ENCODE measurements at regions not wholly inside any gene's neighbourhood (a gene's known extent, or its start where the extent isn't known, plus 50 kb on each side); places are given as distances from the start of the nearest gene placed in this dataset.

DNA sequence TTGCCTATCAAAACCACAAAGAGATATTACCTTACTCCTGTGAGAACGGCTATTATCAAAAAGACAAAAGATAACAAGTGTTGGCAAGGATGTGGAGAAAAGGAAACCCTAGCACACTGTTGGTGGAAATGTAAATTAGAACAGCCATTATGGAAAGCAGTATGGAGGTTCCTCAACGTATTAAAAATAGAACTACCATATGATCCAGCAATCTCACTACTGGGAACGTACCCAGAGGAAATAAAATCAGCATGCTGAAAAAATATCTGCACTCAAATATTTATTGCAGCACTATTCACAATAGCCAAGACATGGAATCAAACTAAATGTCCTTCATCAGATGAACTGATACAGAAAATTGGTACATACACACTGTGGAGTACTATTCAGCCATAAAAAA is 149.4 kb upstream of the MLN start:
- H3K4me3 ChIP-seq (ENCODE audit: low read depth, low read length) = no peak overlapping the region
- DNase-seq (ENCODE audit: low read depth) = no peak

DNA sequence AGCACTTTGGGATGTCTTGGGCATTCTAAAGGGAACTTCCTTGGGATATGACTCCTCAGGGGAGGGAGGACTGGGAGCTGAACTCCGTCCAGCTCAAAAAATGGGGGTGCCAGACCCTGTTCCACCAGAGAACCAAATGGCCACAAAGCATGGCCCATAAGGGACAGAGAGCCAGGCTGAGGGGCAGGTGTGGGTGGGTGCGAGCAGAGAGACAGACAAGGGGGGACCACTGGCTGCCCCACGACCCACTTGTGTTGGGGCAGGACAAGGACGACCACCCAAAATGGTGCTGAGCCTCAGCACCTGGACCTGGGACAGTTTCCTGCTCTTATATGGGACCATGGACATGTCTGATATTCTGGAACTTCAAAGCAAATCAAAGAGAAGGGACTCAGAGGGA is 148.2 kb upstream of the MLN start:
- DNase-seq (ENCODE audit: low read depth) = no peak
- H3K4me3 ChIP-seq (ENCODE audit: low read depth, low read length) = no peak overlapping the region

DNA sequence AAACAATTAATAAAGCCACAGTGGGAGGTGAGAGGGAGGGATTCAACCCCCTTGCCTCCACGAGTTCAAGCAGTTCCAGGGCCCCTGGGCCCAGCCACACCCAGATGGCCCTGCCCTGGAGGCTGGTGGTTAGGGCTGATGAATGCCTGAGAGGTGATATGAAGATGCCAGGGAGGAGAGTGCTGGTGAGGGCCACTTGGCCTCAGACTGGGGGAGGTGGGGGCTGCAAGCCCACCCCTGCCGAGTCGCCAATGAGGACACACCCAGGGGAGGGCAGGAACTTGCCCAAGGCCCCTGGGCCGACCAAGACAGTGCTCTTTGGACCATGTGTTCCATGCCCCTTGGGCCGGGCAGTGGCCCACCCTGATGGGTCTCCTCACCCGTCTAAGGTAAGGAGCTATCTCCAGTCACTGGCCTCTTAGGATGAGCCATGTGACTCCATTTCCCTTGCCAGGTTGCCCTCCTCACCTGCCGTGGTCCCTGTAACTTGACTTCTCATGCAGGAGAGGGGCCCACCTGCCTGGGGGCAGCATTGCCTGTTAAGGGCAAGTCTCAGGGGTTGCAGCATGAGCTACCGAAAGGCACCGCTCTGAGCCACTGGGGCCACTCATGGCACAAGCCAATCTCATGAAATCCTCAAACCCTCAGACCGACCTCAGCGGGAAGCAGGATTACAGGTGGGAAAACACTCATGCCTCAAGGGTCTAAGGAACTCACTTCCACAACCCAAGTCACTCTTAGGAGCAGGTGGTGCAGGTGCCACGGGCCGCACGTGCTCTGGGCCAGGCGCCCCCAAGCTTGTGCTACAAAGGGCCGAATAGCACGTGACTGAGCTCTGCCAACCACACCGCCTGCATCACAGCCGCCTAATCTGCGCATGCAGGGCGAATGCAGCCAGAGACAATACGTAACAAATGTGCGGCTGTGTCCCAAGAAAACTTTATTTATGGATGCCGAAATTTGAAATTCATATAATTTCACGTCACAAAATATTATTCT is 147.4 kb upstream of the MLN start:
- H3K4me3 ChIP-seq (ENCODE audit: low read depth, low read length) = no peak overlapping the region
- no peak for DNase-seq (ENCODE audit: low read depth)

DNA sequence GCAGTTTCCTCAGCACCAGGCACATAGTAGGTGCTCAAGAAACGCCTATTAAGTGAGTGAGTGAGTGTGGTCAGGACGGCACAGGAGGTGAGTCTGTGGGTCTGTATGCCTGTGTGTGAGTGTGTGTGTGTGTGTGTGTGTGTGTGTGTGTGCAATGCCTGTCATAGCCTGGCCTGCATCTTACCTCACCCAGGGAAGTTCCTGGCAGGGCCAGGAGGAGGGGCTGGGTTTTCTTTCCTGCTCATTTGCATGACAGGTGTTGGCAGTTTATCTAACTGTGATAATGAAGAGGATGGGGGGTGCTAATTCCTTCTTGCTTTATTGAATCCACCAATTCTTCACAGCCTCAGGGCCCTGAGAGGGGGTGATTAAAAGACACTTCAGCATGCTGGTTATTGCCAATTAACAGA is 146.7 kb upstream of the MLN start:
- H3K4me3 ChIP-seq (ENCODE audit: low read depth, low read length) = no peak overlapping the region
- DNase-seq (ENCODE audit: low read depth) = no peak

DNA sequence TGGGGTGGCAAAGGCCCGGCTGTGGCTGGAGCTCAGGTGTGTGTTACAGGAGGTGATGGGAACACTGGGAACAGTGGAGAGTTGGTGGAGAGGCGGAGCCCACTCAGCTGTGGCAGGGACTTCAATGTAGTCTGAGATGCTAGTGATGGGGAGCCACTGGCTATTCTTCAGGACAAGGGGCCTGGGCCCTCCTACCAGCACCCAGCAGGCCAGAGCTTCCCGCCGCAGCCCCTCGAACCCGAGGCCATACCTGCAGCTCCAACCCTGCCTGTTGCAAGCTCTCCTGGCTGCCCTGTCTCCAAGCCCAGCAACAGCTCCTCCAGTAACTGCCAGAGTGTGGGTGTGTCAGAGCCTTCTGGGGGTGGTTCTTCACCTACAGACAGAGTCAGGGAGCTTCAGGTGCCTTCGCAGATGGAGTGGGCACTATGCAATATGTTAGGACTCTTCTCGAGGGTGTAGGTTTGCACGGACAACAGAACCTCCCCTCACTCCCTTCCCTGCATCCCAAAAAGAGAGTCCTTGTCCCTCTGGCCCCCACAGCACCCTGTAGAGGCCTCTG is 146.2 kb upstream of the MLN start:
- no peak for DNase-seq (ENCODE audit: low read depth)
- no peak overlapping the region for H3K4me3 ChIP-seq (ENCODE audit: low read depth, low read length)

DNA sequence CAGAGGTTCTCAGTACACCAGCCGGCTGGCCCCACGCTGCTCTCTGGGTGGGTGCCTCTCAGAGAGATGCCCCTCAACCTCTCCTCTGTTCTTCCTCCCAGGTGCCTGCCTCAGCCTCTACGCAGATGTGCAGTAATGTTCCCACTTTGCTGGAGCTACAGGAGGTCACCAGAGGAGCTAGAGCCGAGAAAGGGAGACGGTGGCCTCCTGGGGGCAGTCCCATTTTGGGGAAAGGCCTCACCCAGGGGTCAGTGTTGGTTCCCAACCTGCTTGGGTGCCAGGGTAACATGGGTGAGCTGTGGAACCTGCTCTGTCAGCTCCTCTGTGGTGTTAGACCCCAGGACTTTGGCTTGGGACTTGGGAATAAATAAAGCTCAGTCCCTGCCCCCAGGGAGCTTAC is 145.3 kb upstream of the MLN start:
- H3K4me3 ChIP-seq (ENCODE audit: low read depth, low read length) = no peak overlapping the region
- no peak for DNase-seq (ENCODE audit: low read depth)

DNA sequence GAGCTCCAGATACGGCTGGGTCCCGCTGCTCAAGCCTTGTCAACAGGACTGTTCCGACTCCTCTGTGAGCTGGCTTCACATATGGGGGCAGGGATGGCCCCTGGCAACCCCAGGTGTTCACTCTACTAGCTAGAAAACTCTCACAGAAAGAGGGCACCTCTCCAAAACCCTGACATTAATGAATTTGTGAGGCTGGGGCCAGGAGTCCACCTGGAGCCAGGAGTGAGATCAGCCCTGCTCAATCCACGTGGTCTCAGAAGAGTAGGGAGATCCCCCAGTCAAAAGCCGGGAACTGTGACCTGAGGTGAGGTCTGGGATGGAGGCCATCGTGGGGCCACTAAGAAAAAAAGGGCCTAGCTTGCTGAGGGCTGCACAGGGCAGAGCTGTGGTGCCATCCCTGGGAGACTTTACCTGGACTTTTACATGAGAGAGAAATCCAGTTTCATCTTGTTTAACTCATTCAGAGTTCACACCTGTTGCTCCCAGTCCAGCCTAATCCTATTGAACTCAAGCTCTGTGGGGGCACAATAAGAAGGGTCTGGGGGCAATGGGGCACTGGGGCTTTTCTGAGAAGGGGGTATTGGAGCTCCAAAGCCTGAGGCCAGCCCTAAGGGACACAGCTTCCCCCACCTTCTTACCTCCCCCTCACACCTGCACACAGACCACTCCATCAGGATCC is 144.3 kb upstream of the MLN start:
- no peak for DNase-seq (ENCODE audit: low read depth)
- no peak overlapping the region for H3K4me3 ChIP-seq (ENCODE audit: low read depth, low read length)

DNA sequence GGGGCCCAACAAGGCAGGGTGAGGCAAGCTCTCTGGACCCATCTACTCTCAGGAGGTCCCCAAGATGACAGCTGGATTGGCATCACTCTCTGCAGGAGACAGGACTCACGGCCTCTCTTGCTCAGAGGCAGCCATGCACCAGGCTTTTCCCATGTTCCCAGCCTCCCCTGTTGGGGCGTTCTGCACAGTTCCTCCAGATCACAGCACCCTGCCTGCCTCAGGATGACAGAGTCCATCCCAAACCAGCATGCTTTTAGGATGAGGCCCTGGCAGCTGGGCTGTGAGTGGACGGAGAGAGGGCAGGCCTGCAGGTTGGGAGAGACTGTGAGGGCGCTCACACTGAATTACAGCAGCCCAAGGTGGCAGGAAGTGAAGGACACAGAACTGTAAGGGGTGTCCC is 143.2 kb upstream of the MLN start:
- H3K4me3 ChIP-seq (ENCODE audit: low read depth, low read length) = no peak overlapping the region
- no peak for DNase-seq (ENCODE audit: low read depth)

DNA sequence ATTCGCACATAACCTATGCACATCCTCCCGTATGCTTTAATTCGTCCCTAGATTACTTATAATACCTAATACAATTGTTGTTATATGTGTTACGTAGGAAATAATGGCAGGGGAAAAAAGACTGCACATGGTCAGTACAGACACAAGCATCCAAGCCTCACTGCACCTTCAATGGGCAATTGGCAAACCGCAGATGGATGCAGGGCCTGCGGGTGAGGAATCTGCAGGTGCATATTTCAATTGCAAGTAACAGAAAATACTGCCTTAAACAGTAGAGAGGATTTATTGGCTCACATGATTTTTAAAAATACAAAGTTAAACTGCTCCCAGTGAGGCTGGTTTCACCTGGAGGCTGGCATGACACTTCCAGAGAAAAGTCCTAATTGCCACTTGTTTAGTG is 142.1 kb upstream of the MLN start:
- no peak overlapping the region for H3K4me3 ChIP-seq (ENCODE audit: low read depth, low read length)

DNA sequence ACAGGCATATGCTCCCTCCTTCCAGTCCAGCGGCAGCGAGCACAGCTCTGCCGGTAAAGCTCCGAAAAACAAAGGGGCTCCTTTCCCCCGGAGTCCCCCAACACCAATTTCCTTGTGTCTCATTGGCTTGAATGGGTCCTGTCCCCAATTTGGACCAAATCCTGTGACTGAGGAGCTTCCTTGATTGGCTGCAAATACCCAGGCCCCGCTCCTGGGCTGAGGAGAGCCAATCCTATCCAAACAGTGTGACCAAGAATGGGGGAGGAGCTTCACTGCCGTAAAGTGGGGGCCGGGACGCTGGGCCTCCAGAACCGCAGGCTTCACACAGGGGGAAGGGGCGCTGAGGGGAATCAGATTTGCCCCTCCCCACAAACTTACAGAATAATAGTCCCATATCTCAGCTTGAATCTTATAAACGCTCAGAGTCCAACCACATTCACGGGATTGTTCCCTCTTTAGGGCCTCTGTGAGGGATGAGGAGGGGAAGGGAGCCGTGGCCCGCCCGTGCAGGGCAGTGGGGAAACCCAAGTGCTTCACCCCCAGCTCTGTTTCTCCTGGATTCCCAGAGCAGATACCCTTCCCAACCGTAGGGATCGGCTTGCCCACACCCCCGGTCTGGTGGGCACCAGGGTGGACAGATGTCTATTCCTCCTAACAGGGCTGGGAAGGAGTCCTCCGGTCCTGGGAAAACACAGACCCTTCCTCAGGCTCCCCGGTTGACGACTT is 141.0 kb upstream of the MLN start:
- H3K4me3 ChIP-seq (ENCODE audit: low read depth, low read length) = no peak overlapping the region
- no peak for DNase-seq (ENCODE audit: low read depth)

More for the DNA sequence above, 142.1 kb upstream of the MLN start:
- no peak for DNase-seq (ENCODE audit: low read depth)

DNA sequence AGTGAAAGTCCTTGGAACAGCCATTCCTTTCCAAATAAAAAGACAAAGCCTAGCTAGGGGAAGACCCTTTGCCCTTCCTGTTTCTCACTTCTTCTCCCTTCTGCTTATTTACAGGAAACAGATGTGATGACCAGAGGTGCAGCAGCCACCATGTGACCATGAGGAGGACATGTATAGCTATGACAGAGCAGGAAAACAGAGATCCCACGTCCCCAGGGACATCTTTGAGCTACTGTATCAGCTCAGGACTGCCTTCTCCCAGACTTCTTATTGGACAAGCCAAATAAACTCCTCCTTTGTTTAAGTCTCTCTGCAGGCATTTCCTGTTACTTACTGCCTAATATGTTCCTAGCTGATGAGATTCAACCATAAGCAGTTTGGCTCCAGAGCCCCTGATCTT is 133.1 kb upstream of the MLN start:
- DNase-seq (ENCODE audit: low read depth) = no peak
- no peak overlapping the region for H3K4me3 ChIP-seq (ENCODE audit: low read depth, low read length)

DNA sequence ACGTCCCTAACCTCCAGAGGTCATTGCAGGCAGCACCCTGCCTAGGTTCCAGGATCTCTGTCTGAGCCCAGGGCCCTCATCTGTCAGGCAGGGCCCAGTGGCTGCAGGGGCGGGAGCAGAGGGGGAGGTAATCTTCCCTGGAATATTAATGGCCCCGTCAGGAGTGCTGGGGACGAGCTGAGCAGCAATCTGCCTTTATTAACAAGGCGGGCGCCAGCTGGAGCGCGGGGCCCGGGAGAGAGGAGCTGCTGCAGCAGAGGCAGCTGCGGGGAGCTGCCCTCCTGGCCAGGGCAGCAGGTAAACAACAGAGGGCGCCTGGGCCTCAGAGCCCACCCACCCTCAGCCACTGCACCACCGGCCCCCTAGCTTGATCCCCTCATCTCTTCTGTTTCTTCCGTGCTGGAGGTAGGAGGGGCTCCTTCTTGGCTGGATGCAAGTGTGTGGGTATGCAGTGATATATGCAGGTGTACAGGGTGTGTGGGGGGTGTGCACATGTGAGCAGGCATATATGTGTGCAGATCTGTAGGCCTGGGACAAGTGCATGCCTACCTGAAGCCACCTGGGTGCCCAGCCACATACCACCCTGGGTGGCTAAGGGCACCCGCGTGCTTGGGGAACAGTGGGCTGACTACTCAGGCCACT is 131.8 kb upstream of the MLN start:
- no peak for DNase-seq (ENCODE audit: low read depth)
- H3K4me3 ChIP-seq (ENCODE audit: low read depth, low read length) = no peak overlapping the region

DNA sequence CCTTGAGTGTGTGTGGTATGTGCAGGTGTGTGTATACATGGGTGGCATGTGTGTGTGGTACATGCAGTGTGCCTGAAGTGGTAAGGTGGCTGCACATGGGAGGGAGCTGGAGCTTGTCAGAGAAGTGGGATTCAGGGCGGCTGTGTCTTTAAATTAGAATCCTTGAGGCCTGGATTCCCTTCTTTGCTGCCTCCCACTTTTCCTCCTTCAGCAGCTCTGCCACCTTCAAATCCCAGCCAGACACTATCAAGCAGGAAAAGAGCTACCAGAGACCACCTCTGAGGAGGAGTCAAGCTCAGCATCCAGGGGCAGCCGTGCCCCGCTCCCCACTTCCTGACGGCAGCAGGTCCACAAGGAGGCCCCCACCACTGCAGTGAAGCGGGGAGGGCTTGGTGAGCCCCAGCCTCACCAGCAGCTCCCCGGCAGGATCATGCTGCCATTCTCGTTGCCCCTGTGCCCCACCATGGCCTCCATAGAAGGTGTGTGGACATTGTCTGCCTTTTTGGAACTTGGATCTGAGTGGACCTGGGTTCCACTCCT is 131.0 kb upstream of the MLN start:
- no peak for DNase-seq (ENCODE audit: low read depth)
- no peak overlapping the region for H3K4me3 ChIP-seq (ENCODE audit: low read depth, low read length)

DNA sequence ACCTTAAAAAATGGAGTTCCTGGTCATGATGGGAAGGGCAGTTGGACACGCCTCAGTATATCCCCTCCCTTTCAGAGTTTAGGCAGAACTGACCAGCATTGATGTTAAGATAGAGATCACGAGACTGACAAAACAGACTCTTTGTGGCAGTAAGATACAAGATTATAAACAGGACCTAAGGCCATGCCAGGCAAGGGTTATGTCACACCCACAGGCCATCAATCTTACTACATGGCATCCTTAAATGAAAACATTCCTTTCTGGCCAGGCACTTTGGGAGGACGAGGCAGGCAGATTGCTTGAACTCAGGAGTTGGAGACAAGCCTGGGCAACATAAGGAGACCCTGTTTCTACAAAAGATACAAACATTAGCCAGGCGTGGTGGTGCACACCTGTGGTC is 129.3 kb upstream of the MLN start:
- DNase-seq (ENCODE audit: low read depth) = no peak
- H3K4me3 ChIP-seq (ENCODE audit: low read depth, low read length) = no peak overlapping the region

DNA sequence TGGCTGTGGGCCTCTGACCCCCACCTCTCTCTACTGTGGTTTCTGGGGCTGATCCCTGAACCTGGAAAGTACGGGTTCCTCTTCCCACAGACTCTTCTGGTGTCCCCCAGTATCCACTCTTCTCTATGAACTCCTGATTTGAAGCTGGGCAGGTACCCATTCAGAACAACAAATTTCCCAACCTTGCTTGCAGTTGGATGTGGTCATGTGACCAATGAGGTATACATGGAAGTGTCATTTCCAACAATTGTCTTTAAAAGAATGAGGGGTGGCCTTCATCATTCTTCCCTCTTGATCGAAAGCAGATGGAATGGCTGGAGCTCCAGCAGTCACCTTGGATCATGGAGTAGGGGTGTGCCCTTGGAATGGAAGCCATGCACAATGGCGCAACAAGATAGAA is 128.0 kb upstream of the MLN start:
- H3K4me3 ChIP-seq (ENCODE audit: low read depth, low read length) = no peak overlapping the region
- no peak for DNase-seq (ENCODE audit: low read depth)

DNA sequence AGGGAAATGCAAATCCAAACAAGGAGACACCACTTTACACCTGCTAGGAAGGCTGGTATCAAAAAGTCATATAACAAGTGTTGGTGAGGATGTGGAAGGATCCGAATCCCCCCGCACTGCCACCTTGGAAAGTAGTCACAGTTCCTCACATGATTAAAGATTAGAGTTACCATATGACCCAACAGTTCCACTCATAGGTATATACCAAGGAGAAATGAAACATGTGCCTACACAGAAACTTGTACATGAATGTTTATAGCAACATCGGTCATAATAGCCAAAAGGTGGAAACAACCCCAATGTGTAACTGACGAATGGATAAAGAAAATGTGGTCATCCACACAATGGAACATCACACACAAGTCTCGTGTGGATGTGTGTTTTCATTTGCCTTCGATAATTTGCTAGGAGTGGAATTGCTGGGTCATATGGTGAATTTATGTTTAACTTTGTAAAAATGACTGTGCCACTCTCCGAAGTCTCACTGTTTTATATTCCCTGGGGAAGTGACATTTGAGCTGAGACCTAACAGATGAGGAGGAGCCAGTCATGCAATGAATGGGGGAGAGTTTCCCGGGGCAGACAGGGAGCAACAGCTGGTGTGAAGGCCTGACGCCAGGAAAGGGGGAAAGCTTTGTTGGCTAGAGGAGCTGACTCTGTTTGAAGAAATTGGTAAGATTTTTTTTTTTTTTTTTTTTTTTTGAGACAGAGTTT is 125.9 kb upstream of the MLN start:
- no peak overlapping the region for H3K4me3 ChIP-seq (ENCODE audit: low read depth, low read length)
- no peak for DNase-seq (ENCODE audit: low read depth)

DNA sequence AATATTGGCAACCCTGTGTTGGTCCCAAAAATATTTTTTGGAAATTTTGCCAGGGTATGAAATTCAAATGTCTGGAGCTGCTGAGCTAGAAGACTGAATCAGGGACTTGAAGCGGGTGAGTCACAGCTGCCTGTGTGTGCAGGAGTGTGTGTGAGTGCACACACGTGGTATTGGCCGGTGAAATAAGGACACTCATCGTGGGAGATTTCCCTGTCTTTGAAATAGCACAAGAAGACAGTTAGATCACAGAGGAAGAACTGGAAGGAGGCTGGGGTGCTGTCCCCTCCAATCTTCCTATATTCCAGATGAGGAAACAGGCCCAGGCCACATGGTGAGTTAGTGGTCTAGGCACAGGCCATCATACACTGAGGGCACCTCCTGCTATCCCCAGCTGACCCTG is 123.8 kb upstream of the MLN start:
- DNase-seq (ENCODE audit: low read depth) = peak; percentile 33
- no peak overlapping the region for H3K4me3 ChIP-seq (ENCODE audit: low read depth, low read length)

DNA sequence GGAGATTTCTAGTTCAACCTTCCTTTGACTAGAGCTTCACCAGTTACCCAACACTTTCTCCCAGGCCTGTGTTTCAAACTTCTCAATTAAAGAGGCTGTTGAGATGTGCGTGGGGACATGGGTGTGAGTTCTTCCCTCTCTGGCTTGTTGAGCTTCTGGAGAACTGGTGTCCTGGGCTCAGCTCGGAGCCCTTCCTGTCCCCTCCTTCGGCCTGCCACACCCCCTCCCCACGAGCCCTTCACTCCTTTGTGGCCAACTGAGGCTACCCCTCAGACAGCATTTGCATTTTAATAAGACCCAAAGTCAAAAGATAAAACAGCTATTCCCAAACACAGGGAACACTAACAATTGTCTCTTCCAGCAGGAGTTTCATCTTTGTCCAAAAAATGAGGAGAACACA is 123.3 kb upstream of the MLN start:
- no peak for DNase-seq (ENCODE audit: low read depth)
- no peak overlapping the region for H3K4me3 ChIP-seq (ENCODE audit: low read depth, low read length)

DNA sequence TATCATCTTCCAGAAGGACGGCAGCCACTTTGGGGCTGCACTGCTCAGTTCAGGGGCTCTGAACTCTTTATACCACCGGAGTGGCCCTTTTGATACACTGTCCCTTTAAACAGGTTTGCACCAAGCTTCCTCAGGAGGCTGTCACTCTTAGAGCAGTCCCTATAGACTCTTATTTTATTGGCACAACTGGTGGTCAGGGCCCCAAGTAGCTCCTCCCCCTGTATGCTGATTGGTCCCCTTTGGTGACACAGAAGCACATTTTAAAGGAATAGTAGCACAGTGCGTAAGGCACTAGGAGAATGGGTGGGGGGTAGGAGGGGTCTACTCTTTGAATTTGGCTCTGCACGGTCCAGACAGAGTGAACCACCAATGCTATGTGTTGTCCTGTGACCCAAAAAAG is 122.6 kb upstream of the MLN start:
- H3K4me3 ChIP-seq (ENCODE audit: low read depth, low read length) = no peak overlapping the region
- no peak for DNase-seq (ENCODE audit: low read depth)
